ENCODE measurements at regions not wholly inside any gene's neighbourhood (a gene's known extent, or its start where the extent isn't known, plus 50 kb on each side); places are given as distances from the start of the nearest gene placed in this dataset.

GRCh38 chr20:57905448-57905847, 195.6 kb upstream of the PMEPA1 start:
- no peak overlapping the region for H3K27ac ChIP-seq (ENCODE audit: low read depth, low read length)
- H3K4me3 ChIP-seq (ENCODE audit: low read depth, low read length): no peak overlapping the region
- CTCF ChIA-PET: no interaction called here
- TF ChIP-seq CTCF (IDR thresholded peaks at IDR 0.05; ENCODE audit: low read depth, low read length): no peak
- peaks cover 4% of the 10 kb centered on the region for H3K27me3 ChIP-seq (ENCODE audit: control insufficient read depth, insufficient read depth, low read length)
- POLR2A ChIA-PET: no interaction called here
- H3K9me3 ChIP-seq (ENCODE audit: control insufficient read depth, insufficient read depth, low read length): no peaks in the 10 kb centered on the region
- no peak for DNase-seq (ENCODE audit: low read depth, low spot score)

GRCh38 chr20:57904314-57905105, 194.7 kb upstream of the PMEPA1 start:
- no peak overlapping the region for H3K4me3 ChIP-seq (ENCODE audit: low read depth, low read length)
- H3K9me3 ChIP-seq (ENCODE audit: control insufficient read depth, insufficient read depth, low read length): no peaks in the 10 kb centered on the region
- H3K27ac ChIP-seq (ENCODE audit: low read depth, low read length): no peak overlapping the region
- ChIA-PET POLR2A (no interaction called here), CTCF (no interaction called here)
- DNase-seq (ENCODE audit: low read depth, low spot score): no peak
- peaks cover 4% of the 10 kb centered on the region for H3K27me3 ChIP-seq (ENCODE audit: control insufficient read depth, insufficient read depth, low read length)
- no peak for TF ChIP-seq CTCF (IDR thresholded peaks at IDR 0.05; ENCODE audit: low read depth, low read length)

- TF ChIP-seq CTCF (IDR thresholded peaks at IDR 0.05; ENCODE audit: low read depth, low read length): no peak
- ChIA-PET POLR2A (no interaction called here), CTCF (no interaction called here)
- Histone ChIP-seq H3K4me3 (ENCODE audit: low read depth, low read length) (no peak overlapping the region), H3K9me3 (ENCODE audit: control insufficient read depth, insufficient read depth, low read length) (no peaks in the 10 kb centered on the region), H3K27ac (ENCODE audit: low read depth, low read length) (no peak overlapping the region), H3K27me3 (ENCODE audit: control insufficient read depth, insufficient read depth, low read length) (peaks cover 7% of the 10 kb centered on the region)
- no peak for DNase-seq (ENCODE audit: low read depth, low spot score)
These were observed 192.7 kb upstream of the PMEPA1 start for GRCh38 chr20:57902473-57902872.

DNA sequence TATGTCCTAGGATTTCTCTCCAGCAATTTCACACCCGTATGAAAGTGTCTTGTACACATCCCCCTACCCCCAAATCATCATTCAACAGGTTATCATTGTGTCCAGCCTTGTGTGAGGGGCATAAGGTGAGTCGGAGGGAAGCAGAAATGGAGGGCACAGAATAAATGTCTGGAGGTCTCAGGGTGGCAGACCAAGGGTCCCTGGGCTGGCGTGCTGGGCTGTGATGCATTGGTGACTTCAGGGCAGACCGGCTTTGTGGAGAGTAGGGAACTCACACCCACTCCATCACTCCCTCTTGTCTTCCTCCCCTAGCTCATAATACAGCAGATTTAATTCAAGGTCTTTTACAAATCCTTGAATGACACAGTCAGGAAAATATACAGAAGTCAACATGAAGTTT, 191.7 kb upstream of the PMEPA1 start:
- Histone ChIP-seq H3K4me3 (ENCODE audit: low read depth, low read length) (no peak overlapping the region), H3K27me3 (ENCODE audit: control insufficient read depth, insufficient read depth, low read length) (peaks cover 7% of the 10 kb centered on the region), H3K9me3 (ENCODE audit: control insufficient read depth, insufficient read depth, low read length) (no peaks in the 10 kb centered on the region), H3K27ac (ENCODE audit: low read depth, low read length) (no peak overlapping the region)
- no peak for TF ChIP-seq CTCF (IDR thresholded peaks at IDR 0.05; ENCODE audit: low read depth, low read length)
- no peak for DNase-seq (ENCODE audit: low read depth, low spot score)
- CTCF ChIA-PET: interaction anchor here (0.6 kb wide), 1 partner anchor 162 kb away, joined by 5 read pairs; no protein-coding TSS in a partner anchor
- POLR2A ChIA-PET: no interaction called here

- CTCF ChIA-PET: interaction anchor here (0.6 kb wide), 1 partner anchor 161 kb away, joined by 5 read pairs; no protein-coding TSS in a partner anchor
- no peak for DNase-seq (ENCODE audit: low read depth, low spot score)
- POLR2A ChIA-PET: no interaction called here
- no peak overlapping the region for H3K4me3 ChIP-seq (ENCODE audit: low read depth, low read length)
- peaks cover 7% of the 10 kb centered on the region for H3K27me3 ChIP-seq (ENCODE audit: control insufficient read depth, insufficient read depth, low read length)
- TF ChIP-seq CTCF (IDR thresholded peaks at IDR 0.05; ENCODE audit: low read depth, low read length): no peak
- H3K9me3 ChIP-seq (ENCODE audit: control insufficient read depth, insufficient read depth, low read length): no peaks in the 10 kb centered on the region
- no peak overlapping the region for H3K27ac ChIP-seq (ENCODE audit: low read depth, low read length)
These were observed 190.6 kb upstream of the PMEPA1 start for GRCh38 chr20:57900226-57900905.

Data from AG04450 (cell line).